Activated T-cell treated with anti-CD3 and anti-CD28 coated beads, Interleukin-2, amount 50 U/mL, for 72 hours (primary cell): ENCODE measurements at regions not wholly inside any gene's neighbourhood (a gene's known extent, or its start where the extent isn't known, plus 50 kb on each side); places are given as distances from the start of the nearest gene placed in this dataset.
A peak's percentile ranks its signal among the peaks of the same experiment; 100 is the strongest.

Experiments used
- ATAC-seq, 2 donors: fragments of 150-1000 bp; cut with Tn5 transposase; replicated peaks in 1 of 2; 2 replicates each; pipeline ENCODE4 v1.10.0; 2021; ENCODE audit warnings: moderate library complexity in 2 of 2, mild to moderate bottlenecking in 1 of 2
- DNase-seq, 2 donors: peaks; one replicate each; pipeline ENCODE4 v3.0.0; 2021 to 2022; ENCODE audit warnings: mixed read lengths in 1 of 2
- H3K27ac Mint-ChIP-seq: one replicate; pipeline ENCODE4 v1.8.0; 2022; ENCODE audit warnings: mild to moderate bottlenecking, moderate library complexity, mixed read lengths
- H3K27me3 Mint-ChIP-seq: one replicate; pipeline ENCODE4 v1.8.0; 2022; ENCODE audit warnings: low read depth, mixed read lengths
- H3K36me3 Mint-ChIP-seq, 2 donors: one replicate each; pipeline ENCODE4 v1.8.0; 2022; ENCODE audit warnings: mixed read lengths in 2 of 2, mild to moderate bottlenecking in 1 of 2; ENCODE audit not compliant: insufficient read depth in 2 of 2
- H3K4me1 Mint-ChIP-seq: one replicate; pipeline ENCODE4 v1.8.0; 2022; ENCODE audit warnings: low read depth, mixed read lengths
- H3K4me3 Mint-ChIP-seq, 2 donors: one replicate each; pipeline ENCODE4 v1.8.0; 2022; ENCODE audit warnings: mild to moderate bottlenecking in 2 of 2, mixed read lengths in 2 of 2, moderate library complexity in 2 of 2
- H3K9me3 Mint-ChIP-seq, 2 donors: one replicate each; pipeline ENCODE4 v1.8.0; 2022; ENCODE audit warnings: mixed read lengths in 2 of 2

DNA sequence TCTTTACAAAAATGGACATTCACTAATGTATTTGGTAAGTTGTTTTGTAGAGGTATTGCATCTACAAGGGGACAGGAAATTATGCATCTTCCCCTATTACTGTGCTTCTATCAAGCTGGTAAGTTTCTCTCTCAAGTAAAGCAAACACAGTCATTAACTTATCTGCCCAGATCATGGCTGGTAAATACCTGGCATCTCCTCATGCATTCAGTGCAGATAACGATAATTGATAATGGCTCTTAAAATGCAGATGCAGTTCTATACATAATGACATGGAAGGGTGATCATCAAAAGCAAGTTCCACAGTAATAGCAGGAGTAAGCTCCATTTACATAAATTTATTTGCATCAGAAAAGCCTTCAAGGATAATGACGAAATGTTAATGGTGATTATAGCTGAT, 122.4 kb downstream of the SIPA1L2 start:
- no peak for DNase-seq
- H3K27me3 Mint-ChIP-seq = no peaks in the 10 kb centered on the region
- no peaks in the 10 kb centered on the region for H3K36me3 Mint-ChIP-seq
- H3K27ac Mint-ChIP-seq = no peak overlapping the region
- H3K4me3 Mint-ChIP-seq = no peak overlapping the region
- no peaks in the 10 kb centered on the region for H3K9me3 Mint-ChIP-seq
- H3K4me1 Mint-ChIP-seq = no peaks in the 10 kb centered on the region
- no peak for ATAC-seq

- no peaks in the 10 kb centered on the region for H3K4me1 Mint-ChIP-seq
- no peak overlapping the region for H3K27ac Mint-ChIP-seq
- no peaks in the 10 kb centered on the region for H3K36me3 Mint-ChIP-seq
- DNase-seq (no peak), ATAC-seq (no peak)
- H3K9me3 Mint-ChIP-seq = no peaks in the 10 kb centered on the region
- no peaks in the 10 kb centered on the region for H3K27me3 Mint-ChIP-seq
- H3K4me3 Mint-ChIP-seq = no peak overlapping the region
Observed at GRCh38 chr1:232505884-232506283, 124.0 kb downstream of the SIPA1L2 start.

DNA sequence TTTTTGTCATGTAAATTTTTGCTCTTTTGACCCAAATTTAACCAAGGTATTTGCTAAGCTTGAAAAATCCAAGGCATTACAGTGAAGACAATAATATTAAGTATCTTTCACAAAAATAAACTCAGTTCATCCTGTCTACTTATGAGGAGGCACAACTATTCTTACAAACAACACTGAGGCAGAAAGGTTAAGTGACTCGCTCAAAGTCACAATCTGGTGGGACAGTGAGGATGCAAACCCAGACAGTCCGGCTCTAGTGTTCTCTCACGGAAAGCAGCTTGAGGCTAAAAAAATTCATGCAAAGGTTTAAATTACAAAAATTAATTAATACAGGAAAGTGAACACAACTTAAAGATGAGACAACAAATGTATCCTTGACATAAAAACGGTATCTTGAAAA, 125.3 kb downstream of the SIPA1L2 start:
- DNase-seq (no peak), ATAC-seq (no peak)
- no peaks in the 10 kb centered on the region for H3K9me3 Mint-ChIP-seq
- H3K36me3 Mint-ChIP-seq = no peaks in the 10 kb centered on the region
- H3K4me3 Mint-ChIP-seq = no peak overlapping the region
- no peaks in the 10 kb centered on the region for H3K27me3 Mint-ChIP-seq
- no peak overlapping the region for H3K27ac Mint-ChIP-seq
- no peaks in the 10 kb centered on the region for H3K4me1 Mint-ChIP-seq

DNA sequence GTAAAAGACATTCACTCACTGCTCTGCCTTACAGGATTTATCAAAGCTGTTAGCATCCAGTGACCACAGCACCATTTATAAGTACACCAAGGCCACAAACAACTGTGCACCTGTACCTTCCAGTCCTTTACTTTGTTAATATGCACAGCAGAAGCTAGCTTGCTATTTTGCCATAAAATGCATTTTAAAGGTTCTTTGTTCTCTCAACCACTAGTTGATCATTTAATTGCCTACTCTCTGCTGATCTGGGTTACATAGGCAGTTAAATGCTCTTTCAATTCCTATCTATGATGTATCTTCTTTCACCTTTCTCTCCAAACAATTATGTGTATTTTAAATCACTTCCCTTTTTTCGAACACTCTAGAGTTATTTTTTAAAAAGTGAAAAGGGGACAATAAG, 126.4 kb downstream of the SIPA1L2 start:
- Mint-ChIP-seq H3K4me3 (no peak overlapping the region), H3K27ac (no peak overlapping the region), H3K9me3 (no peaks in the 10 kb centered on the region), H3K36me3 (no peaks in the 10 kb centered on the region), H3K4me1 (no peaks in the 10 kb centered on the region), H3K27me3 (no peaks in the 10 kb centered on the region)
- no peak for ATAC-seq
- no peak for DNase-seq

GRCh38 chr1:232501854-232502253, 128.1 kb downstream of the SIPA1L2 start:
- H3K36me3 Mint-ChIP-seq = no peaks in the 10 kb centered on the region
- no peaks in the 10 kb centered on the region for H3K4me1 Mint-ChIP-seq
- H3K27ac Mint-ChIP-seq = no peak overlapping the region
- H3K27me3 Mint-ChIP-seq = no peaks in the 10 kb centered on the region
- no peak for DNase-seq
- no peak for ATAC-seq
- no peak overlapping the region for H3K4me3 Mint-ChIP-seq
- no peaks in the 10 kb centered on the region for H3K9me3 Mint-ChIP-seq

DNA sequence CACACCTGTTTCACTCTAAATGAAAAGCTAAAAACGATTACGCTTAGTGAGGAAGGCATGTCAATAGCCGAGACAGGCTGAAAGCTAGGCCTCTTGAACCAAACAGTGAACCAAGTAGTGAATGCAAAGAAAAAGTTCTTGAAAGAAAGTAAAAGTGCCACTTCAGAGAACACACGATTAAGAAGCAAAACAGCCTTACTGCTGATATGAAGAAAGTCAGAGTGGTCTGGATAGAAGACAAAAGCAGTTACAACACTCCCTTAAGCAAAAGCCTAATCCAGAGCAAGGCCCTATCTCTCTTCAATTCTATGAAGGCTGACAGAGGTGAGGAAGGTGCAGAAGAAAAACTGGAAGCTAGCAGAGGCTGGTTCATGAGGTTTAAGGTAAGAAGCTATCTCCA, 130.7 kb downstream of the SIPA1L2 start:
- no peaks in the 10 kb centered on the region for H3K36me3 Mint-ChIP-seq
- ATAC-seq (no peak), DNase-seq (no peak)
- H3K4me1 Mint-ChIP-seq = no peaks in the 10 kb centered on the region
- H3K27me3 Mint-ChIP-seq = no peaks in the 10 kb centered on the region
- H3K9me3 Mint-ChIP-seq = no peaks in the 10 kb centered on the region
- H3K27ac Mint-ChIP-seq = no peak overlapping the region
- H3K4me3 Mint-ChIP-seq = no peak overlapping the region

GRCh38 chr1:232493869-232494268, 136.1 kb downstream of the SIPA1L2 start:
- no peaks in the 10 kb centered on the region for H3K4me1 Mint-ChIP-seq
- no peak overlapping the region for H3K4me3 Mint-ChIP-seq
- no peak overlapping the region for H3K27ac Mint-ChIP-seq
- H3K27me3 Mint-ChIP-seq = no peaks in the 10 kb centered on the region
- H3K9me3 Mint-ChIP-seq = no peaks in the 10 kb centered on the region
- DNase-seq (no peak), ATAC-seq (no peak)
- peaks cover 0 to 3% of the 10 kb centered on the region in 2 donors for H3K36me3 Mint-ChIP-seq

GRCh38 chr1:232489256-232489655, 140.7 kb downstream of the SIPA1L2 start:
- Mint-ChIP-seq H3K4me1 (peaks cover 5% of the 10 kb centered on the region), H3K27me3 (no peaks in the 10 kb centered on the region), H3K4me3 (no peak overlapping the region), H3K9me3 (no peaks in the 10 kb centered on the region), H3K36me3 (peaks cover 0 to 3% of the 10 kb centered on the region in 2 donors), H3K27ac (no peak overlapping the region)
- no peak for DNase-seq
- no peak for ATAC-seq

- H3K36me3 Mint-ChIP-seq = peaks cover 0 to 4% of the 10 kb centered on the region in 2 donors
- no peaks in the 10 kb centered on the region for H3K27me3 Mint-ChIP-seq
- peaks cover 5% of the 10 kb centered on the region for H3K4me1 Mint-ChIP-seq
- no peaks in the 10 kb centered on the region for H3K9me3 Mint-ChIP-seq
- DNase-seq (no peak), ATAC-seq (no peak)
- no peak overlapping the region for H3K27ac Mint-ChIP-seq
- no peak overlapping the region for H3K4me3 Mint-ChIP-seq
Observed at GRCh38 chr1:232487236-232487635, 142.7 kb downstream of the SIPA1L2 start.

DNA sequence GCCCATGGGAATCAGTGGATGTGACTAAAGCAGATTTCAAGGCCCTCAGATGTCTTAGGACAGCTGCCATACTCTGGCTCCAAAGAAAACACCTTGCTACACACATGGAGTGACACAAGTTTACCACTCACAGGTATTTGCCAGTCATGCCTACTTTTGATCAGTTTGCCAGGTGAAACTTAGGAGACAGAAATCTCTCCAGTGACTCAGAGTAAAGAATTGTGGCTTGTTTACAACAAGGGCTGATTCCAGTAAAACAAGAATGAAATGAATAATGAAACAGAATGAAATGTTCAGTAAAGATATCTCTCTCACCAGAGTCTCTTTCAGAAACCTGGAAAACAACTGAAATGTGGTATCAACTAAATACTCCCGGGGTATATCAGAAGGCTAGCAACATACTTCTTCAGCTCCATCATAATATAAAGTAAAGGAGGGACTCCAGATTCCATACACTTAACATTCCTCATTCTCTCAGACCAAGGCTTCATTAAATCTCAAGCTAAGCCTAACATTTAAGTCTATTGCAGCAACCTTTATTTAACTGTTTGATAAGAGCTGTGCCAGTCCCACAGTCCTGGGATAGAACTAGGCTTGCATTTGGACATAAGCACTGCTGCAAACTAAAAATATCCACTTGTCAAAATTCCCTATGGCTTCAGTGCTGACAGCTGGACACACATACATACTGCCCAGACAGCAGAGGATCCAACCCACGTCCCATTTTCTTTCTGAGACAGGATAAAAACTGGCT, 143.3 kb downstream of the SIPA1L2 start:
- ATAC-seq = peak in 1 of 2 donors; percentile 41
- no peaks in the 10 kb centered on the region for H3K27me3 Mint-ChIP-seq
- no peaks in the 10 kb centered on the region for H3K9me3 Mint-ChIP-seq
- peaks cover 5% of the 10 kb centered on the region for H3K4me1 Mint-ChIP-seq
- no peak overlapping the region for H3K27ac Mint-ChIP-seq
- H3K4me3 Mint-ChIP-seq = no peak overlapping the region
- H3K36me3 Mint-ChIP-seq = peaks cover 0 to 4% of the 10 kb centered on the region in 2 donors
- DNase-seq = no peak

- H3K27ac Mint-ChIP-seq = no peak overlapping the region
- no peak overlapping the region for H3K4me3 Mint-ChIP-seq
Observed at GRCh38 chr1:232486006-232486405, 143.9 kb downstream of the SIPA1L2 start.

DNA sequence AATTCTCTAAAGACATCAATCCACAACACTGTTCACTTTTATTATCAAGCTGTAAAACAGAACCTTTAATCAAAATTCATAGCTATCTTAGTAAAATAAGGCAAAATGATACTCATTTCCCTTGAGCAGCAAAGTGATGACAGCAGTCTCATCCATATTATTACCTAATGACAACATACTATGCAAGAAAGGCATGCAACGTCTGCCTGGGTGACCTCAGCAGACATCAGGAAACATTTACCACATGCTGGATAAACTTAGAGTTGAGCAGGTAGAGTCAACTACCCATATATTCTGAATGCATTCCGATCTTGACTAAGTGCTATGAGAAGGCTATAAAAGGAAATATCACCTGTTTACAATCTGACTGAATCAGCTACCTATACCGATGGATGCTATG, 145.1 kb downstream of the SIPA1L2 start:
- H3K4me1 Mint-ChIP-seq = peaks cover 5% of the 10 kb centered on the region
- H3K9me3 Mint-ChIP-seq = no peaks in the 10 kb centered on the region
- H3K27me3 Mint-ChIP-seq = no peaks in the 10 kb centered on the region
- no peak overlapping the region for H3K4me3 Mint-ChIP-seq
- peaks cover 0 to 4% of the 10 kb centered on the region in 2 donors for H3K36me3 Mint-ChIP-seq
- H3K27ac Mint-ChIP-seq = no peak overlapping the region
- ATAC-seq = no peak
- no peak for DNase-seq

More at GRCh38 chr1:232486006-232486405, 143.9 kb downstream of the SIPA1L2 start:
- no peak for ATAC-seq
- Mint-ChIP-seq H3K4me1 (peaks cover 5% of the 10 kb centered on the region), H3K27me3 (no peaks in the 10 kb centered on the region), H3K36me3 (peaks cover 0 to 6% of the 10 kb centered on the region in 2 donors), H3K9me3 (no peaks in the 10 kb centered on the region)
- DNase-seq = no peak

- peaks cover 0 to 4% of the 10 kb centered on the region in 2 donors for H3K36me3 Mint-ChIP-seq
- DNase-seq (no peak), ATAC-seq (no peak)
- H3K27me3 Mint-ChIP-seq = no peaks in the 10 kb centered on the region
- peak overlapping the region; percentile 48 for H3K27ac Mint-ChIP-seq
- H3K9me3 Mint-ChIP-seq = no peaks in the 10 kb centered on the region
- H3K4me1 Mint-ChIP-seq = peaks cover 5% of the 10 kb centered on the region
- H3K4me3 Mint-ChIP-seq = no peak overlapping the region
Observed at GRCh38 chr1:232483826-232484225, 146.1 kb downstream of the SIPA1L2 start.

GRCh38 chr1:232481091-232481490, 148.8 kb downstream of the SIPA1L2 start:
- H3K4me1 Mint-ChIP-seq = no peaks in the 10 kb centered on the region
- H3K36me3 Mint-ChIP-seq = peaks cover 0 to 5% of the 10 kb centered on the region in 2 donors
- no peak for DNase-seq
- no peak overlapping the region for H3K4me3 Mint-ChIP-seq
- ATAC-seq = no peak
- no peaks in the 10 kb centered on the region for H3K9me3 Mint-ChIP-seq
- H3K27ac Mint-ChIP-seq = no peak overlapping the region
- no peaks in the 10 kb centered on the region for H3K27me3 Mint-ChIP-seq
